ENCODE measurements at regions not wholly inside any gene's neighbourhood (a gene's known extent, or its start where the extent isn't known, plus 50 kb on each side); places are given as distances from the start of the nearest gene placed in this dataset.

DNA sequence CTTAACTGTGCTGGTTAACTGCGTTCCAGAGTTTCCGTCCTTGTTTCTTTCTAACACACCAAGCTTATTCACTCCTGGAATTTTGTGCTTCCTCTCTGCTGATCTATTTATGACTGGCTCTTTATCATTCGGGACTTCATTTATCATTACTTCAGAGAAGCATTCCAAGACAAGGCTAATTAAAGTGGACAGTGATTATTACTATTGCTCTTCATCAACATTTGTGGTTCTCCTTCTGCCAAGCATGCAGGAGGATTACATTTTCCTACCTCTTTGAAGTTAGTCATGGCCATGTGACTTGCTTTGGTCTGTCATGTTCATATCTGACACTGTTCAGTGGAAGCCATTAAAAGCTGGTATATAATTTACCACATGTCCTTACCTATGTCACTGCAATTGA is 172.4 kb upstream of the AGR3 start:
- no peak overlapping the region for H3K18ac ChIP-seq (ENCODE audit: extremely low read depth, low read length)
- POLR2A ChIA-PET (ENCODE audit: partially characterized antibody): no interaction called here
- H2AK5ac ChIP-seq (ENCODE audit: low read depth, low read length): no peak overlapping the region
- no peak overlapping the region for H3K4me3 ChIP-seq (ENCODE audit: extremely low read depth in 1 of 4, insufficient read depth in 2 of 4, low read depth in 3 of 4, low read length in 4 of 4)
- H3K23ac ChIP-seq (ENCODE audit: insufficient read length): no peak overlapping the region
- H4K91ac ChIP-seq (replicated peaks; ENCODE audit: insufficient read length, low read length): no peak overlapping the region
- no peaks in the 10 kb centered on the region for H3K4me1 ChIP-seq (replicated peaks in 1 of 4; ENCODE audit: control insufficient read depth in 3 of 4, insufficient read depth in 4 of 4, low read length in 3 of 4)
- peaks cover 0 to 8% of the 10 kb centered on the region in 2 experiments; a peak in 1 of 4 replicates for H3K9me3 ChIP-seq (ENCODE audit: insufficient read depth in 2 of 2, low read depth in 1 of 2, low read length in 1 of 2)
- DNase-seq (ENCODE audit: low read depth in 1 of 2, low spot score in 2 of 2): no peak
- H4K5ac ChIP-seq (ENCODE audit: insufficient read length, low read depth, low read length): no peak overlapping the region
- H4K20me1 ChIP-seq (replicated peaks in 1 of 2; ENCODE audit: control insufficient read depth in 1 of 2, insufficient read depth in 2 of 2, low read length in 2 of 2): no peaks in the 10 kb centered on the region
- no peak overlapping the region for H4K8ac ChIP-seq (ENCODE audit: extremely low read depth, insufficient read depth, low read length)
- H3K9ac ChIP-seq (replicated peaks in 1 of 4; ENCODE audit: extremely low read depth in 1 of 4, low read depth in 3 of 4, low read length in 3 of 4): no peak overlapping the region
- CTCF ChIA-PET (ENCODE audit: partially characterized antibody): interaction anchor here (0.9 to 1.4 kb wide), 2 partner anchors 9 to 42 kb away, joined by 3 to 4 read pairs; no protein-coding TSS in a partner anchor
- no peak overlapping the region for H3K27ac ChIP-seq (ENCODE audit: low read depth, low read length)
- no peak overlapping the region for H2BK12ac ChIP-seq (ENCODE audit: low read depth, low read length)
- H3K79me1 ChIP-seq (ENCODE audit: low read depth, low read length): no peaks in the 10 kb centered on the region
- H3K23me2 ChIP-seq (ENCODE audit: low read depth, low read length): no peaks in the 10 kb centered on the region
- no peak overlapping the region for H3K56ac ChIP-seq (replicated peaks; ENCODE audit: insufficient read length, low read depth, low read length)
- no peak overlapping the region for H2BK15ac ChIP-seq (ENCODE audit: low read length)
- H3K27me3 ChIP-seq (replicated peaks in 1 of 4; ENCODE audit: control insufficient read depth in 3 of 4, extremely low read depth in 1 of 4, insufficient read depth in 3 of 4, low read length in 3 of 4): no peaks in the 10 kb centered on the region
- H3K14ac ChIP-seq (ENCODE audit: insufficient read length): no peak overlapping the region
- no peaks in the 10 kb centered on the region for H3K36me3 ChIP-seq (ENCODE audit: control insufficient read depth in 2 of 4, insufficient read depth in 4 of 4, low read length in 3 of 4)
- H2BK5ac ChIP-seq (ENCODE audit: low read depth, low read length): no peak overlapping the region
- no peak overlapping the region for H2BK20ac ChIP-seq (ENCODE audit: low read length)
- H2BK120ac ChIP-seq (replicated peaks; ENCODE audit: low read depth, low read length): no peak overlapping the region
- no peak overlapping the region for H2AFZ ChIP-seq (ENCODE audit: low read length)
- no peak for FAIRE-seq
- H3K79me2 ChIP-seq (ENCODE audit: control insufficient read depth in 1 of 2, insufficient read depth in 2 of 2, low read length in 2 of 2): no peaks in the 10 kb centered on the region
- 64% methylated on average over 3 of the region's 3 CpGs; no CpG with 5 or more reads in 1 of the 2 experiments for WGBS, 2 experiments (ENCODE audit: extremely low coverage in 1 of 2, insufficient coverage in 1 of 2, insufficient read length in 1 of 2, insufficient replicate concordance in 2 of 2, low coverage in 1 of 2, low lambda C conversion rate in 2 of 2, missing lambda C conversion rate in 1 of 2)
- no peak overlapping the region for H3K4ac ChIP-seq (replicated peaks; ENCODE audit: insufficient read length, low read depth, low read length)
- no peak overlapping the region for H3K4me2 ChIP-seq (ENCODE audit: insufficient read depth in 1 of 2, low read depth in 2 of 2, low read length in 2 of 2)
- TF ChIP-seq SIN3A (conservative IDR thresholded peaks at IDR 0.05 in 1 of 2, IDR thresholded peaks at IDR 0.05 in 1 of 2; ENCODE audit: low read depth in 1 of 2, low read length in 2 of 2) (no peak), SUZ12 (IDR thresholded peaks at IDR 0.05; ENCODE audit: low read length) (no peak), CREB1 (IDR thresholded peaks at IDR 0.05) (no peak), POU5F1 (IDR thresholded peaks at IDR 0.05; ENCODE audit: low read depth, low read length) (no peak), SP2 (IDR thresholded peaks at IDR 0.05; ENCODE audit: low read length) (no peak), TCF12 (IDR thresholded peaks at IDR 0.05; ENCODE audit: low read depth, low read length) (no peak), NANOG (IDR thresholded peaks at IDR 0.05; ENCODE audit: insufficient read depth, low read depth, low read length, poor library complexity, severe bottlenecking) (no peak), GTF2F1 (IDR thresholded peaks at IDR 0.05; ENCODE audit: borderline replicate concordance, low read depth, low read length) (no peak), RFX5 (IDR thresholded peaks at IDR 0.05; ENCODE audit: borderline replicate concordance, low read depth, low read length) (no peak), SP1 (IDR thresholded peaks at IDR 0.05; ENCODE audit: low read depth, low read length) (no peak), TEAD4 (IDR thresholded peaks at IDR 0.05; ENCODE audit: low read depth, low read length) (no peak), EP300 (IDR thresholded peaks at IDR 0.05; ENCODE audit: borderline replicate concordance in 1 of 2, low read depth in 2 of 2, low read length in 2 of 2) (no peak)
- TF ChIP-seq, protein P1, sequence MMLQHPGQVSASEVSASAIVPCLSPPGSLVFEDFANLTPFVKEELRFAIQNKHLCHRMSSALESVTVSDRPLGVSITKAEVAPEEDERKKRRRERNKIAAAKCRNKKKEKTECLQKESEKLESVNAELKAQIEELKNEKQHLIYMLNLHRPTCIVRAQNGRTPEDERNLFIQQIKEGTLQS (IDR thresholded peaks at IDR 0.05; ENCODE audit: insufficient read depth, low read depth, low read length): no peak
- TF ChIP-seq, protein P2, sequence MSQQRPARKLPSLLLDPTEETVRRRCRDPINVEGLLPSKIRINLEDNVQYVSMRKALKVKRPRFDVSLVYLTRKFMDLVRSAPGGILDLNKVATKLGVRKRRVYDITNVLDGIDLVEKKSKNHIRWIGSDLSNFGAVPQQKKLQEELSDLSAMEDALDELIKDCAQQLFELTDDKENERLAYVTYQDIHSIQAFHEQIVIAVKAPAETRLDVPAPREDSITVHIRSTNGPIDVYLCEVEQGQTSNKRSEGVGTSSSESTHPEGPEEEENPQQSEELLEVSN (IDR thresholded peaks at IDR 0.05): no peak
